ENCODE measurements at regions not wholly inside any gene's neighbourhood (a gene's known extent, or its start where the extent isn't known, plus 50 kb on each side); places are given as distances from the start of the nearest gene placed in this dataset.

GRCh38 chr11:97015327-97015726, 625.5 kb downstream of the JRKL start:
- TF ChIP-seq CEBPB (IDR thresholded peaks at IDR 0.05; ENCODE audit: low read depth, low read length), result no peak
- TF ChIP-seq CTCF (conservative IDR thresholded peaks at IDR 0.05; ENCODE audit: low read depth, low read length), result no peak
- no peak for TF ChIP-seq MXI1 (IDR thresholded peaks at IDR 0.05; ENCODE audit: borderline replicate concordance, low read depth, low read length)
- no peak for TF ChIP-seq MAFK (IDR thresholded peaks at IDR 0.05; ENCODE audit: low read depth, low read length)
- TF ChIP-seq POLR2A (IDR thresholded peaks at IDR 0.05; ENCODE audit: low read depth, low read length), result no peak
- TF ChIP-seq MAZ (IDR thresholded peaks at IDR 0.05; ENCODE audit: borderline replicate concordance, low read depth, low read length), result no peak
- TF ChIP-seq RAD21 (IDR thresholded peaks at IDR 0.05; ENCODE audit: low read length), result no peak
- no peak for TF ChIP-seq RCOR1 (IDR thresholded peaks at IDR 0.05; ENCODE audit: insufficient replicate concordance, low read length)
- TF ChIP-seq ELK1 (IDR thresholded peaks at IDR 0.05; ENCODE audit: borderline replicate concordance, low read depth, low read length), result no peak
- TF ChIP-seq RFX5 (IDR thresholded peaks at IDR 0.05; ENCODE audit: low read depth, low read length), result no peak
- no peak for TF ChIP-seq FOS (IDR thresholded peaks at IDR 0.05; ENCODE audit: low read depth, low read length)

Data from IMR-90 (cell line).